ENCODE measurements at regions not wholly inside any gene's neighbourhood (a gene's known extent, or its start where the extent isn't known, plus 50 kb on each side); places are given as distances from the start of the nearest gene placed in this dataset.

DNA sequence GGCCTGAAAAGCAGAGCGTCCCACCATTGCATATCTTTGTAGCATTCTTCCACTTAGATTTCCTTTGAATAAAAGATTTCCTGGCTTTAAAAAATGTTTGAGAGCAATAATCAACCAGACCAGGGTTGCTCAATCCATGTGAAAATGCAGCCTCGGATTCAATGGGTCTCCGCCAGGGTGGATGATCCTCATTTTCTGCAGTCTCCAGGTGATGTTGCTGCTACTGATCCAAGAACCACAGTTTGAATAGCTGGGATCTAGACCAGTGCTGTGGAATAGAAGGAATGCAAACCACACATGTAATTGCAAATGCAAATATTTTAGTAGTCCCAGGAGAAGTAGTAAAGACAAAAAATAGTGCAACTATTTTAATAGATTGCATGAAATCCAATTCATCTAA is 317.6 kb downstream of the IRX1 start:
- TF ChIP-seq, protein P1, sequence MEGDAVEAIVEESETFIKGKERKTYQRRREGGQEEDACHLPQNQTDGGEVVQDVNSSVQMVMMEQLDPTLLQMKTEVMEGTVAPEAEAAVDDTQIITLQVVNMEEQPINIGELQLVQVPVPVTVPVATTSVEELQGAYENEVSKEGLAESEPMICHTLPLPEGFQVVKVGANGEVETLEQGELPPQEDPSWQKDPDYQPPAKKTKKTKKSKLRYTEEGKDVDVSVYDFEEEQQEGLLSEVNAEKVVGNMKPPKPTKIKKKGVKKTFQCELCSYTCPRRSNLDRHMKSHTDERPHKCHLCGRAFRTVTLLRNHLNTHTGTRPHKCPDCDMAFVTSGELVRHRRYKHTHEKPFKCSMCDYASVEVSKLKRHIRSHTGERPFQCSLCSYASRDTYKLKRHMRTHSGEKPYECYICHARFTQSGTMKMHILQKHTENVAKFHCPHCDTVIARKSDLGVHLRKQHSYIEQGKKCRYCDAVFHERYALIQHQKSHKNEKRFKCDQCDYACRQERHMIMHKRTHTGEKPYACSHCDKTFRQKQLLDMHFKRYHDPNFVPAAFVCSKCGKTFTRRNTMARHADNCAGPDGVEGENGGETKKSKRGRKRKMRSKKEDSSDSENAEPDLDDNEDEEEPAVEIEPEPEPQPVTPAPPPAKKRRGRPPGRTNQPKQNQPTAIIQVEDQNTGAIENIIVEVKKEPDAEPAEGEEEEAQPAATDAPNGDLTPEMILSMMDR (IDR thresholded peaks at IDR 0.05), result no peak
- no peak for TF ChIP-seq POLR2A (IDR thresholded peaks at IDR 0.05)
- no peak for TF ChIP-seq POLR2AphosphoS5 (IDR thresholded peaks at IDR 0.05)
- TF ChIP-seq EP300 (IDR thresholded peaks at IDR 0.05), result no peak
